MM.1S (cell line): ENCODE measurements at regions not wholly inside any gene's neighbourhood (a gene's known extent, or its start where the extent isn't known, plus 50 kb on each side); places are given as distances from the start of the nearest gene placed in this dataset.

ENCODE experiments used
- DNase-seq: peaks from one replicate; pipeline ENCODE4 v3.0.0-alpha.2; 2015
- H2AFZ ChIP-seq: fragments of 300-600 bp; sonication (generic); 2 replicates; pipeline ENCODE4 v1.6.0; 2016; ENCODE audit warnings: antibody characterized with exemption, low read length
- H3F3A ChIP-seq: fragments of 300-600 bp; sonication (generic); 2 replicates; pipeline ENCODE4 v1.6.1; 2016; ENCODE audit warnings: mild to moderate bottlenecking, antibody characterized with exemption, low read length, moderate library complexity, mixed read lengths; ENCODE audit not compliant: insufficient read depth
- H3K27ac ChIP-seq: fragments of 300-600 bp; sonication (generic); 2 replicates; pipeline ENCODE4 v1.5.1; 2016; ENCODE audit warnings: mild to moderate bottlenecking, low read length
- H3K27me3 ChIP-seq: fragments of 300-600 bp; sonication (generic); replicated peaks from 2 replicates; pipeline ENCODE4 v1.6.0; 2016; ENCODE audit warnings: low read length; ENCODE audit not compliant: insufficient read depth
- H3K36me3 ChIP-seq: fragments of 300-600 bp; sonication (generic); replicated peaks from 2 replicates; pipeline ENCODE4 v1.6.1; 2016; ENCODE audit warnings: mild to moderate bottlenecking, low read length, mixed read lengths; ENCODE audit not compliant: insufficient read depth
- H3K4me1 ChIP-seq: fragments of 300-600 bp; sonication (generic); 2 replicates; pipeline ENCODE4 v1.6.1; 2016; ENCODE audit warnings: low read length, mixed read lengths
- H3K4me2 ChIP-seq: fragments of 300-600 bp; sonication (generic); 2 replicates; pipeline ENCODE4 v1.6.0; 2016; ENCODE audit warnings: low read depth, low read length
- H3K4me3 ChIP-seq: fragments of 300-600 bp; sonication (generic); 2 replicates; pipeline ENCODE4 v1.5.1; 2016; ENCODE audit warnings: low read length, mixed read lengths
- H3K79me2 ChIP-seq: fragments of 300-600 bp; sonication (generic); 2 replicates; pipeline ENCODE4 v1.6.1; 2016; ENCODE audit warnings: mixed run types, low read length, mixed read lengths
- H3K9ac ChIP-seq: fragments of 300-600 bp; sonication (generic); 2 replicates; pipeline ENCODE4 v1.6.1; 2016; ENCODE audit warnings: low read length, mixed read lengths
- H3K9me2 ChIP-seq: fragments of 300-600 bp; sonication (generic); replicated peaks from 2 replicates; pipeline ENCODE4 v1.6.1; 2016; ENCODE audit warnings: mild to moderate bottlenecking, low read length, mixed read lengths; ENCODE audit not compliant: insufficient read depth
- H3K9me3 ChIP-seq: fragments of 300-600 bp; sonication (generic); replicated peaks from 2 replicates; pipeline ENCODE4 v1.6.1; 2016; ENCODE audit warnings: mild to moderate bottlenecking, low read length, mixed read lengths; ENCODE audit not compliant: insufficient read depth
- H4K20me1 ChIP-seq: fragments of 300-600 bp; sonication (generic); 2 replicates; pipeline ENCODE4 v1.6.1; 2016; ENCODE audit warnings: mild to moderate bottlenecking, low read length, moderate library complexity, mixed read lengths; ENCODE audit not compliant: insufficient read depth
- EZH2 ChIP-seq: fragments of 300-600 bp; sonication (generic); optimal IDR thresholded peaks from 2 replicates; pipeline ENCODE3; 2017; ENCODE audit warnings: low read depth, mild to moderate bottlenecking, antibody characterized with exemption, low read length, mixed read lengths
- EZH2phosphoT487 ChIP-seq: fragments of 300-600 bp; sonication (generic); IDR thresholded peaks from 2 replicates; pipeline ENCODE4 v1.6.1; 2018; ENCODE audit warnings: antibody characterized with exemption, low read length
- TF ChIP-seq, protein P1 (sequence below): fragments of 300-600 bp; sonication (generic); IDR thresholded peaks from 2 replicates; pipeline ENCODE4 v1.5.1; 2016; ENCODE audit warnings: antibody characterized with exemption, low read length, mixed read lengths

DNA sequence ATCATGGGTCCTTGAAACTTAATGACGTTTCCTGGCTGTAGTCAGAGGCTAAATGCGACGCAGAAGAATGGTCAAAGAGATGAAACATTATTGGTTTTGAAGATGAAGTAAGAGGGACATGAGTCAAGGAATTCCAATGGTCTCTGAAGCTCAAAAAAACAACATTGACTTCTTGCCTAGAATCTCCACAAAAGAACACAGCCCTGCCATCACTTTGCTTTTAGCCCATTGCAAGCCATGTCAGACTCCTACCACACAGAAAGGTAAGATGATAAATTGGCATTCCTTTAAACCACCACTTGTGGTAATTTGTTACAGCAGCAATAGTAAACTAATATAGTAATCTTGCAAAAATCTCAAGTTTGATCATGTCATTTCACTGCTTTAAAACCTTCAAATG is 109.4 kb downstream of the TMEM26 start:
- no peak for DNase-seq
- no peaks in the 10 kb centered on the region for H3K27me3 ChIP-seq
- no peak overlapping the region for H3K9ac ChIP-seq
- H3K27ac ChIP-seq = no peak overlapping the region
- H3K4me2 ChIP-seq = no peak overlapping the region
- no peaks in the 10 kb centered on the region for H3K4me1 ChIP-seq
- H2AFZ ChIP-seq = no peak overlapping the region
- no peaks in the 10 kb centered on the region for H4K20me1 ChIP-seq
- H3K9me3 ChIP-seq = no peaks in the 10 kb centered on the region
- no peak overlapping the region for H3K4me3 ChIP-seq
- no peaks in the 10 kb centered on the region for H3K36me3 ChIP-seq
- H3K9me2 ChIP-seq = no peaks in the 10 kb centered on the region
- TF ChIP-seq, protein P1, sequence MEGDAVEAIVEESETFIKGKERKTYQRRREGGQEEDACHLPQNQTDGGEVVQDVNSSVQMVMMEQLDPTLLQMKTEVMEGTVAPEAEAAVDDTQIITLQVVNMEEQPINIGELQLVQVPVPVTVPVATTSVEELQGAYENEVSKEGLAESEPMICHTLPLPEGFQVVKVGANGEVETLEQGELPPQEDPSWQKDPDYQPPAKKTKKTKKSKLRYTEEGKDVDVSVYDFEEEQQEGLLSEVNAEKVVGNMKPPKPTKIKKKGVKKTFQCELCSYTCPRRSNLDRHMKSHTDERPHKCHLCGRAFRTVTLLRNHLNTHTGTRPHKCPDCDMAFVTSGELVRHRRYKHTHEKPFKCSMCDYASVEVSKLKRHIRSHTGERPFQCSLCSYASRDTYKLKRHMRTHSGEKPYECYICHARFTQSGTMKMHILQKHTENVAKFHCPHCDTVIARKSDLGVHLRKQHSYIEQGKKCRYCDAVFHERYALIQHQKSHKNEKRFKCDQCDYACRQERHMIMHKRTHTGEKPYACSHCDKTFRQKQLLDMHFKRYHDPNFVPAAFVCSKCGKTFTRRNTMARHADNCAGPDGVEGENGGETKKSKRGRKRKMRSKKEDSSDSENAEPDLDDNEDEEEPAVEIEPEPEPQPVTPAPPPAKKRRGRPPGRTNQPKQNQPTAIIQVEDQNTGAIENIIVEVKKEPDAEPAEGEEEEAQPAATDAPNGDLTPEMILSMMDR = no peak
- no peak for TF ChIP-seq EZH2
- TF ChIP-seq EZH2phosphoT487 = no peak
- no peaks in the 10 kb centered on the region for H3F3A ChIP-seq
- no peaks in the 10 kb centered on the region for H3K79me2 ChIP-seq

DNA sequence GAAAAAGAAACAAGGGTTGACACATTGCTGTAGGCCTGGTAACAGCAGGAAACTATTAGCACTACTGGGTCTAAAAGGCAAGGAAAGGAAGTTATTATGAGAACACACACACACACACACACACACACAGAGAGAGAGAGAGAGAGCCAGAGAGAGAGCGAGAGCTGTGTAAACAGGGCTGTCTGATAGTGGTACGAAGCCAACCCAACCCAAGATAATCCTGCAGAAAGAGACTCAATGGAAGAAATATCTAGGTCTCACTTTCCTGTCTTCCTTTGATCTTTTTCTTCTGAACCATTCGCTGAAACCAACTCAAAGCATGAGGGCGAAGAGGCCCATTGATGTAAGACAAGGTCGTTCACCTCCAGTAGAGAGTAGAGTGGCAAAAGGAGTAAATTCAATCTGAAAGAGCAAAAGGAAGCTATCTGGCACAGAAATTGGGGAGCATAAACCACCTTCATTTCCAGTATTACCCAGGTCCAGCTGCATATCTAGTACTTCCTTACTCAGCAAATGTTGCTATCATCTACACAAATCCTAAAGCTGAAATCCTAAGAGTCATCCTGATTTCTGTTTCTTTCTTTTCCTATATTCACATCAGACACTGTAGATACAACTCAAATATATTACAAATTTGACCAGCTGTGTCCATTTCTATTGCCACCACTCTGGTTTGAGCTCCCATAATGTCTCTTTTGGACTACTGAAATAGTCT is 110.2 kb downstream of the TMEM26 start:
- Histone ChIP-seq H2AFZ (no peak overlapping the region), H3K9me2 (no peaks in the 10 kb centered on the region), H3K27me3 (no peaks in the 10 kb centered on the region), H4K20me1 (no peaks in the 10 kb centered on the region), H3K79me2 (no peaks in the 10 kb centered on the region), H3F3A (no peaks in the 10 kb centered on the region), H3K9me3 (no peaks in the 10 kb centered on the region), H3K36me3 (no peaks in the 10 kb centered on the region), H3K4me3 (no peak overlapping the region), H3K27ac (no peak overlapping the region), H3K4me2 (no peak overlapping the region), H3K9ac (no peak overlapping the region), H3K4me1 (no peaks in the 10 kb centered on the region)
- no peak for DNase-seq
- TF ChIP-seq, protein P1 = no peak
- TF ChIP-seq EZH2phosphoT487 (no peak), EZH2 (no peak)

DNA sequence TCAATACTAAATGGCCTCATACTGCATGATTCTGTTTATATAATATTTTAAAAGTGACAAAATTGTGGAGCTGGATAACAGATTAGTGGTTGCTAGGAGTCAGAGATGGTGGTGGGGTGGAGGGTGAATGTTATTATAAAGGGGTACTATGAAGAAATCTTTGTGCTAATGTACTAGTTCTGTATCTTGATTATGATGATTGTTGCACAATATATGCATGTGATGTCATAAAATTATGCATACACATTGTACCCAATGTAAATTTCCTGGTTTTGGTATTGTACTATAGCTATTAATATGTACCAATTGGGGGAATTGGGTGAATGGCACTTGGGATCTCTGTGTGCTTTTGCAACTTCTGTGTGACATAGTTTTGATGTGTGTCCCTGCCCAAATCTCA is 112.2 kb downstream of the TMEM26 start:
- Histone ChIP-seq H2AFZ (no peak overlapping the region), H3F3A (no peaks in the 10 kb centered on the region), H3K79me2 (no peaks in the 10 kb centered on the region), H3K4me1 (no peaks in the 10 kb centered on the region), H3K9me2 (no peaks in the 10 kb centered on the region), H3K9ac (no peak overlapping the region), H3K36me3 (no peaks in the 10 kb centered on the region), H4K20me1 (no peaks in the 10 kb centered on the region), H3K4me2 (no peak overlapping the region), H3K27me3 (no peaks in the 10 kb centered on the region), H3K4me3 (no peak overlapping the region), H3K27ac (no peak overlapping the region), H3K9me3 (no peaks in the 10 kb centered on the region)
- TF ChIP-seq EZH2 (no peak), EZH2phosphoT487 (no peak)
- TF ChIP-seq, protein P1 = no peak
- DNase-seq = no peak
